ENCODE measurements at regions not wholly inside any gene's neighbourhood (a gene's known extent, or its start where the extent isn't known, plus 50 kb on each side); places are given as distances from the start of the nearest gene placed in this dataset.

DNA sequence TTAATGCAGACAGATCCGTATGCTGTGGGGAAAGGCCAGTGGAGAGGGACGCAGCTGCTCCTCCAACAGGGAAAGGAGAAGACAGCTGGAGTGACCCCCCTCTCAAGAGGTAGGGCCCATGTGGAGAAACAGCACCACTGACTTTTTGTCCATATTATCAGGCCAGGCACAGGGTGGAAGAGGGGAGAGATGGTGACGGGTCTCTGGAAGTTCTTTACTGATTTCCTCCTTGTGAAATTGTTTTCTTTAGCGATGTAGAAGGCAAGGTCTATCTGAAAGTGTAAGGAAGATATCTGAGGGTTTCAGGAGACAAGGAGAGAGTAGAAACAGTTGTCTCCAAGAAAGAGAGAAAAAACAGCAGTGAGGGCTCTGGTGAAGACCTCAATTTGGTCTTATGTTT lies 338.8 kb downstream of the VPS13C start:
- Histone ChIP-seq H3K9me3 (ENCODE audit: control insufficient read depth in 1 of 2, insufficient read depth in 1 of 2, low read depth in 1 of 2, low read length in 2 of 2) (no peaks in the 10 kb centered on the region), H3K36me3 (ENCODE audit: control insufficient read depth in 1 of 2, insufficient read depth in 2 of 2, low read length in 2 of 2) (no peaks in the 10 kb centered on the region), H2AFZ (ENCODE audit: low read depth, low read length, poor library complexity, severe bottlenecking) (no peak overlapping the region), H4K20me1 (ENCODE audit: insufficient read depth) (no peaks in the 10 kb centered on the region), H3K9ac (ENCODE audit: low read length) (no peak overlapping the region), H3K4me1 (ENCODE audit: control insufficient read depth in 1 of 2, insufficient read depth in 2 of 2, low read length in 2 of 2) (no peaks in the 10 kb centered on the region), H3K4me3 (replicated peaks in 1 of 2; ENCODE audit: low read depth in 1 of 2, low read length in 2 of 2) (no peak overlapping the region), H3K79me2 (ENCODE audit: insufficient read depth, low read length) (no peaks in the 10 kb centered on the region), H3K4me2 (ENCODE audit: low read length) (no peak overlapping the region), H3K27ac (ENCODE audit: low read depth, low read length) (no peak overlapping the region), H3K27me3 (ENCODE audit: insufficient read depth, low read length) (peaks cover 33% of the 10 kb centered on the region), H3K9me2 (ENCODE audit: insufficient read depth) (no peaks in the 10 kb centered on the region)
- BruUV-seq (replicated peaks), result no TSS peak
- RAD21 ChIA-PET (ENCODE audit: low non-redundant PET in 1 of 2, low total read pairs in 2 of 2, uncharacterized antibody in 2 of 2, unreplicated experiment in 2 of 2), result no interaction called here
- ATAC-seq, result no peak
- POLR2A ChIA-PET, result no interaction called here
- CTCF ChIA-PET, result no interaction called here
- TF ChIP-seq YY1 (IDR thresholded peaks at IDR 0.05; ENCODE audit: extremely low read depth, insufficient replicate concordance, low read depth, low read length) (no peak), RAD21 (IDR thresholded peaks at IDR 0.05; ENCODE audit: low read depth) (no peak), FOSL1 (IDR thresholded peaks at IDR 0.05; ENCODE audit: low read depth) (no peak), EZH2 (IDR thresholded peaks at IDR 0.05) (no peak), TCF7L2 (IDR thresholded peaks at IDR 0.05; ENCODE audit: borderline replicate concordance, extremely low read depth, insufficient read depth, insufficient read length) (no peak), POLR2A (IDR thresholded peaks at IDR 0.05; ENCODE audit: borderline replicate concordance, extremely low read depth, insufficient read depth, insufficient read length) (no peak), SP1 (IDR thresholded peaks at IDR 0.05; ENCODE audit: low read depth) (no peak), SIN3A (IDR thresholded peaks at IDR 0.05; ENCODE audit: low read depth) (no peak), POLR2AphosphoS5 (IDR thresholded peaks at IDR 0.05; ENCODE audit: low read depth, low read length) (no peak), ZFX (IDR thresholded peaks at IDR 0.05) (no peak), CBX3 (IDR thresholded peaks at IDR 0.05; ENCODE audit: low read depth) (no peak), ZNF274 (IDR thresholded peaks at IDR 0.05; ENCODE audit: low read depth, low read length) (no peak), EGR1 (IDR thresholded peaks at IDR 0.05; ENCODE audit: low read depth) (no peak), SRF (IDR thresholded peaks at IDR 0.05; ENCODE audit: low read depth) (no peak)
- TF ChIP-seq, protein P1, sequence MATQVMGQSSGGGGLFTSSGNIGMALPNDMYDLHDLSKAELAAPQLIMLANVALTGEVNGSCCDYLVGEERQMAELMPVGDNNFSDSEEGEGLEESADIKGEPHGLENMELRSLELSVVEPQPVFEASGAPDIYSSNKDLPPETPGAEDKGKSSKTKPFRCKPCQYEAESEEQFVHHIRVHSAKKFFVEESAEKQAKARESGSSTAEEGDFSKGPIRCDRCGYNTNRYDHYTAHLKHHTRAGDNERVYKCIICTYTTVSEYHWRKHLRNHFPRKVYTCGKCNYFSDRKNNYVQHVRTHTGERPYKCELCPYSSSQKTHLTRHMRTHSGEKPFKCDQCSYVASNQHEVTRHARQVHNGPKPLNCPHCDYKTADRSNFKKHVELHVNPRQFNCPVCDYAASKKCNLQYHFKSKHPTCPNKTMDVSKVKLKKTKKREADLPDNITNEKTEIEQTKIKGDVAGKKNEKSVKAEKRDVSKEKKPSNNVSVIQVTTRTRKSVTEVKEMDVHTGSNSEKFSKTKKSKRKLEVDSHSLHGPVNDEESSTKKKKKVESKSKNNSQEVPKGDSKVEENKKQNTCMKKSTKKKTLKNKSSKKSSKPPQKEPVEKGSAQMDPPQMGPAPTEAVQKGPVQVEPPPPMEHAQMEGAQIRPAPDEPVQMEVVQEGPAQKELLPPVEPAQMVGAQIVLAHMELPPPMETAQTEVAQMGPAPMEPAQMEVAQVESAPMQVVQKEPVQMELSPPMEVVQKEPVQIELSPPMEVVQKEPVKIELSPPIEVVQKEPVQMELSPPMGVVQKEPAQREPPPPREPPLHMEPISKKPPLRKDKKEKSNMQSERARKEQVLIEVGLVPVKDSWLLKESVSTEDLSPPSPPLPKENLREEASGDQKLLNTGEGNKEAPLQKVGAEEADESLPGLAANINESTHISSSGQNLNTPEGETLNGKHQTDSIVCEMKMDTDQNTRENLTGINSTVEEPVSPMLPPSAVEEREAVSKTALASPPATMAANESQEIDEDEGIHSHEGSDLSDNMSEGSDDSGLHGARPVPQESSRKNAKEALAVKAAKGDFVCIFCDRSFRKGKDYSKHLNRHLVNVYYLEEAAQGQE (IDR thresholded peaks at IDR 0.05; ENCODE audit: low read depth), result no peak
- TF ChIP-seq, protein P2, sequence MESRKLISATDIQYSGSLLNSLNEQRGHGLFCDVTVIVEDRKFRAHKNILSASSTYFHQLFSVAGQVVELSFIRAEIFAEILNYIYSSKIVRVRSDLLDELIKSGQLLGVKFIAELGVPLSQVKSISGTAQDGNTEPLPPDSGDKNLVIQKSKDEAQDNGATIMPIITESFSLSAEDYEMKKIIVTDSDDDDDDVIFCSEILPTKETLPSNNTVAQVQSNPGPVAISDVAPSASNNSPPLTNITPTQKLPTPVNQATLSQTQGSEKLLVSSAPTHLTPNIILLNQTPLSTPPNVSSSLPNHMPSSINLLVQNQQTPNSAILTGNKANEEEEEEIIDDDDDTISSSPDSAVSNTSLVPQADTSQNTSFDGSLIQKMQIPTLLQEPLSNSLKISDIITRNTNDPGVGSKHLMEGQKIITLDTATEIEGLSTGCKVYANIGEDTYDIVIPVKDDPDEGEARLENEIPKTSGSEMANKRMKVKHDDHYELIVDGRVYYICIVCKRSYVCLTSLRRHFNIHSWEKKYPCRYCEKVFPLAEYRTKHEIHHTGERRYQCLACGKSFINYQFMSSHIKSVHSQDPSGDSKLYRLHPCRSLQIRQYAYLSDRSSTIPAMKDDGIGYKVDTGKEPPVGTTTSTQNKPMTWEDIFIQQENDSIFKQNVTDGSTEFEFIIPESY (IDR thresholded peaks at IDR 0.05; ENCODE audit: extremely low read depth, insufficient replicate concordance, low read length), result no peak
- TF ChIP-seq, protein P3, sequence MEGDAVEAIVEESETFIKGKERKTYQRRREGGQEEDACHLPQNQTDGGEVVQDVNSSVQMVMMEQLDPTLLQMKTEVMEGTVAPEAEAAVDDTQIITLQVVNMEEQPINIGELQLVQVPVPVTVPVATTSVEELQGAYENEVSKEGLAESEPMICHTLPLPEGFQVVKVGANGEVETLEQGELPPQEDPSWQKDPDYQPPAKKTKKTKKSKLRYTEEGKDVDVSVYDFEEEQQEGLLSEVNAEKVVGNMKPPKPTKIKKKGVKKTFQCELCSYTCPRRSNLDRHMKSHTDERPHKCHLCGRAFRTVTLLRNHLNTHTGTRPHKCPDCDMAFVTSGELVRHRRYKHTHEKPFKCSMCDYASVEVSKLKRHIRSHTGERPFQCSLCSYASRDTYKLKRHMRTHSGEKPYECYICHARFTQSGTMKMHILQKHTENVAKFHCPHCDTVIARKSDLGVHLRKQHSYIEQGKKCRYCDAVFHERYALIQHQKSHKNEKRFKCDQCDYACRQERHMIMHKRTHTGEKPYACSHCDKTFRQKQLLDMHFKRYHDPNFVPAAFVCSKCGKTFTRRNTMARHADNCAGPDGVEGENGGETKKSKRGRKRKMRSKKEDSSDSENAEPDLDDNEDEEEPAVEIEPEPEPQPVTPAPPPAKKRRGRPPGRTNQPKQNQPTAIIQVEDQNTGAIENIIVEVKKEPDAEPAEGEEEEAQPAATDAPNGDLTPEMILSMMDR (IDR thresholded peaks at IDR 0.05 in 2 of 3, conservative IDR thresholded peaks at IDR 0.05 in 1 of 3; ENCODE audit: borderline replicate concordance in 1 of 3, insufficient read depth in 1 of 3, low read depth in 2 of 3, low read length in 2 of 3), result no peak
- TF ChIP-seq, protein P4, sequence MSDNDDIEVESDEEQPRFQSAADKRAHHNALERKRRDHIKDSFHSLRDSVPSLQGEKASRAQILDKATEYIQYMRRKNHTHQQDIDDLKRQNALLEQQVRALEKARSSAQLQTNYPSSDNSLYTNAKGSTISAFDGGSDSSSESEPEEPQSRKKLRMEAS (IDR thresholded peaks at IDR 0.05), result no peak
- intact Hi-C loops (cut with micrococcal nuclease), result no loop called here
- no peak for DNase-seq (ENCODE audit: low read depth, low spot score)
